Peyer's patch (tissue), 4 donors: ENCODE measurements at regions not wholly inside any gene's neighbourhood (a gene's known extent, or its start where the extent isn't known, plus 50 kb on each side); places are given as distances from the start of the nearest gene placed in this dataset.

Experiments used
- DNase-seq, 3 donors: peaks; one replicate each; pipeline ENCODE4 v3.0.0-alpha.2; 2017 to 2019
- H3K27ac ChIP-seq, 4 donors: fragments of 200-600 bp; sonication (generic); one replicate each; pipeline ENCODE4 v1.5.1; 2016 to 2019
- H3K27me3 ChIP-seq, 2 donors: fragments of 200-600 bp; sonication (generic); one replicate each; pipeline ENCODE4 v1.5.1; 2019
- H3K36me3 ChIP-seq, 3 donors: fragments of 200-600 bp; sonication (generic); one replicate each; pipeline ENCODE4 v1.5.1; 2016 to 2019
- H3K4me1 ChIP-seq, 4 donors: fragments of 200-600 bp; sonication (generic); one replicate each; pipeline ENCODE4 v1.5.1; 2016 to 2019
- H3K4me3 ChIP-seq, 4 donors: fragments of 200-600 bp; sonication (generic); 1 replicate in 3 of 4; 2 replicates in 1 of 4; pipeline ENCODE4 v1.5.1; 2016 to 2019; ENCODE audit warnings: mild to moderate bottlenecking in 1 of 4
- H3K9me3 ChIP-seq, 4 donors: fragments of 200-600 bp; sonication (generic); one replicate each; pipeline ENCODE4 v1.5.1; 2016 to 2019; ENCODE audit warnings: mild to moderate bottlenecking in 1 of 4
- CTCF ChIP-seq, 6 experiments: fragments of 450-650 bp in 4 of 6; fragments of 200-600 bp in 2 of 6; sonication (generic) in 1 of 6; IDR thresholded peaks; one replicate each; pipeline ENCODE4 v1.5.1; 2017 to 2019; ENCODE audit warnings: antibody characterized with exemption in 6 of 6, mild to moderate bottlenecking in 3 of 6, moderate library complexity in 1 of 6
- POLR2A ChIP-seq, 2 donors: fragments of 450-650 bp; IDR thresholded peaks; one replicate each; pipeline ENCODE4 v1.5.1; 2017; ENCODE audit warnings: antibody characterized with exemption in 2 of 2, mild to moderate bottlenecking in 2 of 2, moderate library complexity in 2 of 2

DNA sequence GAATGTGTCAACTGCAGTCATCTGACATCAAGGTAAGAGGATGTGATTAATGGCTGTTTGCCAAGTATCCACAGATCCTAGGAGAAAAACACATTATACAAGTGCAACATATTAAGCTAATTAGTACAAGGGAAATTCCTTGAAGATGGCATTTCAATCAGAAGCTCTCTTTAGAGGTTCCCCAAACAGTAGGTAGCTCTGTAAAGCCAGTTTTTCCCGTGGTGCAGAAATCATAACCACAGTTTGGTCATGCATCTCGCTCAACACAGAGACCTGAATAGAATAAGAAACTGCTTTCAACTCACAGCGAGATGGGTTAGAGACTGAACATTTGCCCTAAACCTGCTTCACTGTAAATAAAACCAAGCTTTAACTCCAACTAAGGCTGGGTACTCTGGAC lies 230.5 kb upstream of the CAMK1G start:
- Histone ChIP-seq H3K27me3 (no peaks in the 10 kb centered on the region), H3K4me1 (no peaks in the 10 kb centered on the region), H3K27ac (no peak overlapping the region), H3K9me3 (no peaks in the 10 kb centered on the region), H3K4me3 (no peak overlapping the region), H3K36me3 (no peaks in the 10 kb centered on the region)
- no peak for DNase-seq
- TF ChIP-seq CTCF (IDR thresholded peaks at IDR 0.05) (no peak), POLR2A (IDR thresholded peaks at IDR 0.05) (no peak)

DNA sequence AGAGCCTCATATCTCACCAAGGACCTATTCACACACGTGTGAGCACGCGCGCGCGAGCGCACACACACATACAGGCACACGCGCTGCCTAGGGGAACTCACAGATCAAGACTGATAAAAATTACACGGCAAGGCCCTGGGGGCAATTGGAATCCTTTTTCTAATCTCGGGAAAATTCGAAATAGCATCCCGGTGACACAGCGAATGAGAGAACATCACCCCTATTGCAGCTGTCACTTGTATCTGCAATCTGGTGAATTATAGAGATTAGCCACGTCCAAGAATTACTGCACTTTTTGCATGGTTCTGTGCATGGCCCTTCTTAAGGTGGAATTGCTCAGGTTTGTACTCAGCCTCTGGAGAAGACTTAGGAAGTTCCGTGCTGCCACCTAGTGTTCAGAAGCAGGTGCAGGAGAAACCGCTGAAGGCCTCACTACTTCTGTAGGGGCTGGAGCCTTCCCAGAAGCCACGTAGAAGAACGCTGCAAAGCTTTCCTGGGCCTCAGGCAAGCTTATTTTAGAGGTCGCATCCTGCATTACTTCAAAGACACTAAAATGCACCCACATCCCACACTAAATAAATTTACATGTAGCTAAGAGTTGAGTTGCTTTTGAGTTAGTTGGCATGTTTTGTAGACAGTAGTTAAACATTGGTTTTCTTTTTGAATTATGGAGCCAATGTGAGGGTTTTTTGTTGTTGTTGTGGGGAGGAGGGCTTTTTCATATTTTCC lies 229.2 kb upstream of the CAMK1G start:
- DNase-seq = peak; percentile 30 to 82 (median 56)
- no peaks in the 10 kb centered on the region for H3K9me3 ChIP-seq
- TF ChIP-seq POLR2A (IDR thresholded peaks at IDR 0.05) = no peak
- TF ChIP-seq CTCF (IDR thresholded peaks at IDR 0.05) = peak; percentile 13 to 55 (median 50)
- H3K4me3 ChIP-seq = no peak overlapping the region
- H3K36me3 ChIP-seq = no peaks in the 10 kb centered on the region
- H3K4me1 ChIP-seq = no peaks in the 10 kb centered on the region
- no peaks in the 10 kb centered on the region for H3K27me3 ChIP-seq
- H3K27ac ChIP-seq = no peak overlapping the region

DNA sequence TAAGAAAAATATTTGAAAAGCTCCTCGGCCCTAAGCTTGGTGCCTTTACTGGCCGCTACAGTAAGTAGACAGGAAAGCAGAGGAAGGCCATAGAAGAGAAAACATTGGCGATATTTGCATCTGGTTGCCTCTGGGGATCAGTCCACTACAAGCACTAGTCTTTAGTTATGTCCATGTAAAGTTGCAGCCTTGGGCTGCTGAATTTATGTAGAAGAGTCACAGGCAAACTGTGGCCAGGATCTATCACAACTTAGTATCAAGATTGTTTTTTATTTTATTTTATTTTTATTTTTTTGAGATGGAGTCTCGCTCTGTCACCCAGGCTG lies 228.7 kb upstream of the CAMK1G start:
- TF ChIP-seq POLR2A (IDR thresholded peaks at IDR 0.05) (no peak), CTCF (IDR thresholded peaks at IDR 0.05) (no peak)
- no peaks in the 10 kb centered on the region for H3K27me3 ChIP-seq
- DNase-seq = no peak
- H3K27ac ChIP-seq = no peak overlapping the region
- no peaks in the 10 kb centered on the region for H3K9me3 ChIP-seq
- no peaks in the 10 kb centered on the region for H3K36me3 ChIP-seq
- no peak overlapping the region for H3K4me3 ChIP-seq
- H3K4me1 ChIP-seq = no peaks in the 10 kb centered on the region

- H3K27me3 ChIP-seq = no peaks in the 10 kb centered on the region
- DNase-seq = no peak
- H3K9me3 ChIP-seq = no peaks in the 10 kb centered on the region
- H3K4me1 ChIP-seq = no peaks in the 10 kb centered on the region
- H3K4me3 ChIP-seq = no peak overlapping the region
- no peak overlapping the region for H3K27ac ChIP-seq
- TF ChIP-seq CTCF (IDR thresholded peaks at IDR 0.05) (no peak), POLR2A (IDR thresholded peaks at IDR 0.05) (no peak)
- H3K36me3 ChIP-seq = no peaks in the 10 kb centered on the region
Measured at GRCh38 chr1:209355415-209355814, 228.1 kb upstream of the CAMK1G start.

GRCh38 chr1:209356976-209357377 lies 226.5 kb upstream of the CAMK1G start:
- H3K36me3 ChIP-seq = no peaks in the 10 kb centered on the region
- H3K4me3 ChIP-seq = no peak overlapping the region
- TF ChIP-seq CTCF (IDR thresholded peaks at IDR 0.05) (no peak), POLR2A (IDR thresholded peaks at IDR 0.05) (no peak)
- no peak for DNase-seq
- no peaks in the 10 kb centered on the region for H3K27me3 ChIP-seq
- no peak overlapping the region for H3K27ac ChIP-seq
- H3K9me3 ChIP-seq = no peaks in the 10 kb centered on the region
- no peaks in the 10 kb centered on the region for H3K4me1 ChIP-seq

- Histone ChIP-seq H3K9me3 (no peaks in the 10 kb centered on the region), H3K4me3 (no peak overlapping the region), H3K36me3 (no peaks in the 10 kb centered on the region), H3K4me1 (no peaks in the 10 kb centered on the region), H3K27me3 (no peaks in the 10 kb centered on the region), H3K27ac (no peak overlapping the region)
- DNase-seq = no peak
- TF ChIP-seq POLR2A (IDR thresholded peaks at IDR 0.05) (no peak), CTCF (IDR thresholded peaks at IDR 0.05) (no peak)
Measured at GRCh38 chr1:209363112-209363511, 220.4 kb upstream of the CAMK1G start.
